GM20000 (cell line): ENCODE measurements at regions not wholly inside any gene's neighbourhood (a gene's known extent, or its start where the extent isn't known, plus 50 kb on each side); places are given as distances from the start of the nearest gene placed in this dataset.

Experiments used
- DNase-seq: peaks from one replicate; pipeline ENCODE4 v3.0.0; 2012; ENCODE audit warnings: low spot score
- CTCF ChIP-seq: IDR thresholded peaks from 2 replicates; pipeline ENCODE4 v1.5.1; 2012; ENCODE audit warnings: mild to moderate bottlenecking, control low read depth; ENCODE audit errors: extremely low read depth, missing control alignments

DNA sequence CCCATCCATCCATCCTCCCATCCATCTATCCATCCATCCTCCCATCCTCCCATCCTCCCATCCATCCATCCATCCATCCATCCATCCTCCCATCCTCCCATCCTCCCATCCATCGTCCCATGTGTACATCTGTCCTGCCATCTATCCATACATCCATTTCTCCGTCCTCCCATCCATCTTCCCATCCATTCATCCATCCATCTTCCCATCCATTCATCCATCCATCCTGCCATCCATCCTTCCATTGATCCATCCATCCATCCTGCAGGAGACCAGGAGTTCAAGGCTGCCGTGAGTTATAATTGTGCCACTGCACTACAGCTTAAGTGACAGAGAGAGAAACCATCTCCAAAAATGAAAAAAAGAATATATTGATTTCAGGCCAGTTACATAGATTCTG, 356.5 kb downstream of the CDH26 start:
- DNase-seq: no peak
- TF ChIP-seq CTCF: no peak

GRCh38 chr20:60316476-60317158, 358.4 kb downstream of the CDH26 start:
- DNase-seq: no peak
- TF ChIP-seq CTCF: no peak

DNA sequence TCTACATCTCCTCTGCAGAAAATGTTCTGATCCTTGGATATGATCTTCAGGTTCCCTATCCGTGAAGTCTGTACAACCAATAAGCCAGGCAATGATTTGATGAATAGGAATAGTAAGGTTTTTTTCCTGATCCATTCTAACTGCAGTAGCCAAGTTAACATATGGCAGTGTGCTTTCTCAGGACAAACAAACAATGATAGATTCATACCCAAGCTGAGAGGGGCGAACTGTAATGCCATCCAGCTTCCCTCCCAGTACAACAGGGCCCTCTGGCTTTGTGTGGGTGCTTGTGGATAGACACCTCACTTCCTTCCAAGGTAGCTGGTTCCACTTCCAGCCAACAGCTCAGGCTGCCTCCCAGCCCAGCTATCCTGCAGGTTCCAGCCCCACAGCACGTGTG, 359.2 kb downstream of the CDH26 start:
- TF ChIP-seq CTCF: no peak
- no peak for DNase-seq

GRCh38 chr20:60321601-60322000, 363.4 kb downstream of the CDH26 start:
- TF ChIP-seq CTCF: no peak
- DNase-seq: no peak

DNA sequence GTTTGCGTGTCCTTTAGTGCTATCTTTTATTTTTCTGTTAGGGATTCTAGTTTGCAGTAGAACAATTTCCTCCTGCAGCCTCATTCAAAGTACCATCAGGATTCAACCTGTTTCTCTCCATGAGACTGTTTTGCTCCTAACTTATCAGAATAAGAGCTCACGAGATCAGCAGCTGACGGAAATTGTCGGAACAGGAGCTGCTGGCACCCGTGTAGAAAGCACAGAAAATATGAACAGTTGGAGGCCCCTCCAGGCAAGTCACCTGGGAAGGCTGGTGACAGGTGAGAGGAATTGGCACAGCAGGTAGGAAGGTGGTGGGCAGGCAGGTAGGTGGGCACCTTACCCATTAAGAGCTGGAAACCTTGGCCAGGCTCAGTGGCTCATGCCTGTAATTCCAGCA, 368.6 kb downstream of the CDH26 start:
- TF ChIP-seq CTCF: no peak
- DNase-seq: no peak

DNA sequence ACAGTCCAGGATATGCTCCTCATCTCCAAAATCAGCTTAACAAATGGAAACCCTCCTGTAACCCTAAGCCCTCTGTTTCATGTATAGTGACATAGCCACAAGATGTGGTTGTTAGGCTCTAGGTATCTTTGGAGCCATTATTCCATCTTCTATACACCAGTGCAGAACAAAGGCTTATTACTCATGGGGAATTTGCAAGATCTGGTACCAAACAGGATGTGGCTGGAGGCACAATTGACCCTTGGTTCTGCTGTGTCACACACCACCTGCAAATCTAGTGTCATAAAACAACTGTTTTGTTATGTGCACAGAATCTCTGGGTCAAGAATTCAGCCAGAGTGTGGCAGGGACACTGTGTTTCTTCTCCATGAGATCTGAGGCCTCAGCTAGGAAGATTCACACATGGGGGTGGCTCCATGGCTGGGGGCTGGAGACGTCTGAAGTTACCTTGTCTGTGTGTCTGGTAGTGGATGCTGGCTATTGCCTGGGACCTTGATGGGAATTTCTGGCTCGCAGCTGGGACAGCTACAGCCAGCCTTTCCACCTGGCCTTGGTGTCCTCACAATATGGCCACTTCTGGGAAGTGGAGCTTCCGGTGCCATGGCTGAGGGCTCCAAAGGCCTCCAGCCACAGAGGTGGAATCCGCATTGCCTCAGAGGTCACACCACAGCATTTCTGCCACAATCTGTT, 369.9 kb downstream of the CDH26 start:
- TF ChIP-seq CTCF: no peak
- no peak for DNase-seq

- no peak for TF ChIP-seq CTCF
- DNase-seq: no peak
Measured at GRCh38 chr20:60330461-60330860, 372.2 kb downstream of the CDH26 start.
